ENCODE measurements at regions not wholly inside any gene's neighbourhood (a gene's known extent, or its start where the extent isn't known, plus 50 kb on each side); places are given as distances from the start of the nearest gene placed in this dataset.

GRCh38 chr7:88688222-88688621 lies 71.3 kb upstream of the ZNF804B start:
- Histone ChIP-seq H3K9me3 (no peaks in the 10 kb centered on the region), H3K27me3 (ENCODE audit: insufficient read depth in 3 of 3, low read length in 2 of 3) (no peaks in the 10 kb centered on the region), H3K4me3 (no peak overlapping the region), H3K4me1 (no peaks in the 10 kb centered on the region), H3K36me3 (ENCODE audit: insufficient read depth in 1 of 2, low read depth in 1 of 2) (no peaks in the 10 kb centered on the region), H3K27ac (no peak overlapping the region)
- WGBS, 3 donors = 93 to 97% (median 95%) methylated on average over 1 of the region's 1 CpG
- intact Hi-C loops (cut with DNase I) = no loop called here
- DNase-seq (no peak), ATAC-seq (no peak)
- no peak for TF ChIP-seq CTCF (IDR thresholded peaks at IDR 0.05)

- Histone ChIP-seq H3K36me3 (ENCODE audit: insufficient read depth in 1 of 2, low read depth in 1 of 2) (no peaks in the 10 kb centered on the region), H3K4me3 (no peak overlapping the region), H3K27ac (no peak overlapping the region), H3K4me1 (no peaks in the 10 kb centered on the region), H3K9me3 (no peaks in the 10 kb centered on the region), H3K27me3 (ENCODE audit: insufficient read depth in 3 of 3, low read length in 2 of 3) (no peaks in the 10 kb centered on the region)
- TF ChIP-seq CTCF (IDR thresholded peaks at IDR 0.05) = no peak
- no peak for ATAC-seq
- WGBS, 3 donors = 92 to 96% (median 94%) methylated on average over 29 to 30 of the region's 30 CpGs
- intact Hi-C loops (cut with DNase I) = no loop called here
- DNase-seq = no peak
Observed at GRCh38 chr7:88686468-88687229, 72.9 kb upstream of the ZNF804B start.

GRCh38 chr7:88681682-88682081 lies 77.8 kb upstream of the ZNF804B start:
- no peak for DNase-seq
- no peaks in the 10 kb centered on the region for H3K9me3 ChIP-seq
- no peak overlapping the region for H3K4me3 ChIP-seq
- WGBS, 3 donors = 97 to 99% (median 99%) methylated on average over 2 of the region's 2 CpGs
- no peaks in the 10 kb centered on the region for H3K36me3 ChIP-seq (ENCODE audit: insufficient read depth in 1 of 2, low read depth in 1 of 2)
- no peak overlapping the region for H3K27ac ChIP-seq
- no peak for TF ChIP-seq CTCF (IDR thresholded peaks at IDR 0.05)
- H3K27me3 ChIP-seq (ENCODE audit: insufficient read depth in 3 of 3, low read length in 2 of 3) = no peaks in the 10 kb centered on the region
- intact Hi-C loops (cut with DNase I) = no loop called here
- ATAC-seq = no peak
- H3K4me1 ChIP-seq = no peaks in the 10 kb centered on the region

GRCh38 chr7:88670536-88670935 lies 89.0 kb upstream of the ZNF804B start:
- no peaks in the 10 kb centered on the region for H3K27me3 ChIP-seq (ENCODE audit: insufficient read depth in 3 of 3, low read length in 2 of 3)
- intact Hi-C loops (cut with DNase I) = no loop called here
- TF ChIP-seq CTCF (IDR thresholded peaks at IDR 0.05) = no peak
- no peaks in the 10 kb centered on the region for H3K4me1 ChIP-seq
- ATAC-seq (no peak), DNase-seq (no peak)
- H3K9me3 ChIP-seq = no peaks in the 10 kb centered on the region
- H3K36me3 ChIP-seq (ENCODE audit: insufficient read depth in 1 of 2, low read depth in 1 of 2) = no peaks in the 10 kb centered on the region
- no peak overlapping the region for H3K4me3 ChIP-seq
- H3K27ac ChIP-seq = no peak overlapping the region

GRCh38 chr7:88669913-88670312 lies 89.6 kb upstream of the ZNF804B start:
- Histone ChIP-seq H3K27ac (no peak overlapping the region), H3K4me1 (no peaks in the 10 kb centered on the region), H3K27me3 (ENCODE audit: insufficient read depth in 3 of 3, low read length in 2 of 3) (no peaks in the 10 kb centered on the region), H3K36me3 (ENCODE audit: insufficient read depth in 1 of 2, low read depth in 1 of 2) (no peaks in the 10 kb centered on the region), H3K4me3 (no peak overlapping the region), H3K9me3 (no peaks in the 10 kb centered on the region)
- intact Hi-C loops (cut with DNase I) = no loop called here
- TF ChIP-seq CTCF (IDR thresholded peaks at IDR 0.05) = no peak
- no peak for DNase-seq
- 72 to 88% (median 84%) methylated on average over 3 of the region's 3 CpGs for WGBS, 3 donors
- ATAC-seq = no peak
